H1 (cell line): ENCODE measurements at regions not wholly inside any gene's neighbourhood (a gene's known extent, or its start where the extent isn't known, plus 50 kb on each side); places are given as distances from the start of the nearest gene placed in this dataset.
A peak's percentile ranks its signal among the peaks of the same experiment; 100 is the strongest.

ENCODE experiments used
- CTCF ChIA-PET: fragments of 300-600 bp; sonication (Branson Sonifier 250); formaldehyde crosslinking; loops from one replicate; lab custom pipeline; 2021; ENCODE audit not compliant: partially characterized antibody; lab: Charles Lee
- POLR2A ChIA-PET: fragments of 300-600 bp; sonication (Branson Sonifier 250); formaldehyde crosslinking; loops from one replicate; lab custom pipeline; 2021; ENCODE audit warnings: inconsistent platforms; ENCODE audit not compliant: partially characterized antibody; lab: Charles Lee
- DNase-seq, 2 experiments: peaks; one replicate each; pipeline versions ENCODE4 v3.0.0 to v3.0.0-alpha.2; 2010 to 2022; ENCODE audit warnings: low spot score in 2 of 2, low read depth in 1 of 2, mixed read lengths in 1 of 2
- FAIRE-seq: peaks from 2 replicates; lab custom pipeline; 2011; peaks lifted over from hg19 to GRCh38; lab: Jason Lieb, UNC
- H2AFZ ChIP-seq: 2 replicates; pipeline ENCODE4 v1.8.1; 2012; ENCODE audit warnings: low read length, inconsistent platforms
- H2AK5ac ChIP-seq: 2 replicates; pipeline ENCODE4 v1.6.1; 2013; ENCODE audit warnings: low read depth, low read length
- H2BK120ac ChIP-seq: replicated peaks from 2 replicates; pipeline ENCODE3; 2013; ENCODE audit warnings: low read depth, low read length, inconsistent platforms
- H2BK12ac ChIP-seq: 2 replicates; pipeline ENCODE4 v1.6.1; 2013; ENCODE audit warnings: low read depth, low read length
- H2BK15ac ChIP-seq: 2 replicates; pipeline ENCODE4 v1.6.1; 2013; ENCODE audit warnings: low read length
- H2BK20ac ChIP-seq: 2 replicates; pipeline ENCODE4 v1.6.1; 2013; ENCODE audit warnings: low read length
- H2BK5ac ChIP-seq: 2 replicates; pipeline ENCODE4 v1.6.1; 2013; ENCODE audit warnings: low read depth, low read length
- H3K14ac ChIP-seq: 2 replicates; pipeline ENCODE4 v1.6.1; 2013; ENCODE audit warnings: inconsistent platforms; ENCODE audit not compliant: insufficient read length
- H3K18ac ChIP-seq: 2 replicates; pipeline ENCODE4 v1.6.1; 2013; ENCODE audit warnings: low read length; ENCODE audit errors: extremely low read depth
- H3K23ac ChIP-seq: 2 replicates; pipeline ENCODE4 v1.6.1; 2013; ENCODE audit warnings: inconsistent platforms; ENCODE audit not compliant: insufficient read length
- H3K23me2 ChIP-seq: 2 replicates; pipeline ENCODE4 v1.6.1; 2013; ENCODE audit warnings: low read depth, low read length
- H3K27ac ChIP-seq: 2 replicates; pipeline ENCODE4 v1.6.1; 2011; ENCODE audit warnings: low read depth, low read length, inconsistent platforms
- H3K27me3 ChIP-seq, 4 experiments: replicated peaks in 1 of 4; 1 replicate in 1 of 4; 2 replicates in 3 of 4; pipeline versions ENCODE4 v1.6.1 to v1.8.1; 2011 to 2013; ENCODE audit warnings: low read length in 3 of 4, mild to moderate bottlenecking in 3 of 4, inconsistent platforms in 2 of 4, mixed read lengths in 2 of 4, moderate library complexity in 1 of 4; ENCODE audit not compliant: control insufficient read depth in 3 of 4, insufficient read depth in 3 of 4; ENCODE audit errors: extremely low read depth in 1 of 4
- H3K36me3 ChIP-seq, 4 experiments: 2 replicates each; pipeline versions ENCODE4 v1.6.1 to v1.8.1; 2011 to 2013; ENCODE audit warnings: mild to moderate bottlenecking in 4 of 4, low read length in 3 of 4, moderate library complexity in 2 of 4, control low read depth in 1 of 4, inconsistent platforms in 1 of 4; ENCODE audit not compliant: insufficient read depth in 4 of 4, control insufficient read depth in 2 of 4
- H3K4ac ChIP-seq: replicated peaks from 2 replicates; pipeline ENCODE3; 2013; ENCODE audit warnings: low read length, low read depth, mixed read lengths, inconsistent platforms; ENCODE audit not compliant: insufficient read length
- H3K4me1 ChIP-seq, 4 experiments: replicated peaks in 1 of 4; 1 replicate in 1 of 4; 2 replicates in 3 of 4; pipeline versions ENCODE4 v1.6.1 to v1.8.1; 2011 to 2013; ENCODE audit warnings: low read length in 3 of 4, inconsistent platforms in 2 of 4, mixed read lengths in 1 of 4; ENCODE audit not compliant: insufficient read depth in 4 of 4, control insufficient read depth in 3 of 4
- H3K4me2 ChIP-seq, 2 experiments: 2 replicates each; pipeline versions ENCODE4 v1.6.1 to v1.8.1; 2011 to 2013; ENCODE audit warnings: low read depth in 2 of 2, low read length in 2 of 2, control low read depth in 1 of 2, inconsistent platforms in 1 of 2, mild to moderate bottlenecking in 1 of 2; ENCODE audit not compliant: insufficient read depth in 1 of 2
- H3K4me3 ChIP-seq, 4 experiments: fragments of 200-600, 300-600 bp in 1 of 4; sonication (generic), shearing (Covaris generic), sonication (Bioruptor Twin) in 1 of 4; 2 replicates each; pipeline versions ENCODE4 v1.5.1 to v1.8.1; 2011 to 2016; ENCODE audit warnings: low read length in 4 of 4, low read depth in 3 of 4, control low read depth in 2 of 4, inconsistent platforms in 2 of 4, mild to moderate bottlenecking in 2 of 4, mixed read lengths in 1 of 4, moderate library complexity in 1 of 4; ENCODE audit not compliant: insufficient read depth in 2 of 4; ENCODE audit errors: extremely low read depth in 1 of 4
- H3K56ac ChIP-seq: replicated peaks from 2 replicates; pipeline ENCODE3; 2013; ENCODE audit warnings: low read depth, mild to moderate bottlenecking, mixed read lengths, low read length, inconsistent platforms; ENCODE audit not compliant: insufficient read length
- H3K79me1 ChIP-seq: 2 replicates; pipeline ENCODE4 v1.6.1; 2013; ENCODE audit warnings: low read depth, low read length, control low read depth
- H3K79me2 ChIP-seq, 2 experiments: 2 replicates each; pipeline versions ENCODE4 v1.6.1 to v1.8.1; 2012 to 2013; ENCODE audit warnings: low read length in 2 of 2, mild to moderate bottlenecking in 2 of 2, inconsistent platforms in 1 of 2; ENCODE audit not compliant: insufficient read depth in 2 of 2, control insufficient read depth in 1 of 2
- H3K9ac ChIP-seq, 4 experiments: replicated peaks in 1 of 4; 1 replicate in 1 of 4; 2 replicates in 3 of 4; pipeline versions ENCODE4 v1.6.1 to v1.8.1; 2011 to 2013; ENCODE audit warnings: low read depth in 3 of 4, low read length in 3 of 4, control low read depth in 2 of 4, mild to moderate bottlenecking in 2 of 4, moderate library complexity in 2 of 4, inconsistent platforms in 1 of 4; ENCODE audit errors: extremely low read depth in 1 of 4
- H3K9me3 ChIP-seq, 2 experiments: 2 replicates each; pipeline versions ENCODE4 v1.6.1 to v1.8.1; 2012 to 2013; ENCODE audit warnings: mild to moderate bottlenecking in 2 of 2, moderate library complexity in 2 of 2, control low read depth in 1 of 2, inconsistent platforms in 1 of 2, low read depth in 1 of 2, low read length in 1 of 2, mixed read lengths in 1 of 2; ENCODE audit not compliant: insufficient read depth in 2 of 2
- H4K20me1 ChIP-seq, 2 experiments: replicated peaks in 1 of 2; 2 replicates each; pipeline versions ENCODE3 to v1.8.1; 2011 to 2013; ENCODE audit warnings: inconsistent platforms in 2 of 2, low read length in 2 of 2, mild to moderate bottlenecking in 1 of 2; ENCODE audit not compliant: insufficient read depth in 2 of 2, control insufficient read depth in 1 of 2
- H4K5ac ChIP-seq: 2 replicates; pipeline ENCODE4 v1.6.1; 2013; ENCODE audit warnings: low read length, low read depth, mixed read lengths, inconsistent platforms; ENCODE audit not compliant: insufficient read length
- H4K8ac ChIP-seq: 2 replicates; pipeline ENCODE4 v1.8.0; 2013; ENCODE audit warnings: mild to moderate bottlenecking, moderate library complexity, low read length, inconsistent platforms; ENCODE audit not compliant: insufficient read depth; ENCODE audit errors: extremely low read depth
- H4K91ac ChIP-seq: replicated peaks from 2 replicates; pipeline ENCODE3; 2013; ENCODE audit warnings: low read length, mixed read lengths, inconsistent platforms; ENCODE audit not compliant: insufficient read length
- BRCA1 ChIP-seq: IDR thresholded peaks from 2 replicates; pipeline ENCODE4 v1.6.1; 2012; ENCODE audit warnings: low read depth, low read length, improper control_type of control experiment
- KDM1A ChIP-seq: fragments of 200-600, 300-600 bp; sonication (generic); IDR thresholded peaks from 2 replicates; pipeline ENCODE4 v1.7.1; 2016; ENCODE audit warnings: mild to moderate bottlenecking, low read length, borderline replicate concordance
- RAD21 ChIP-seq, 2 experiments: IDR thresholded peaks in 1 of 2; conservative IDR thresholded peaks in 1 of 2; 2 replicates each; pipeline ENCODE4 v1.6.1; 2011; ENCODE audit warnings: low read depth in 2 of 2, low read length in 2 of 2, improper control_type of control experiment in 1 of 2, inconsistent platforms in 1 of 2, mild to moderate bottlenecking in 1 of 2, moderate library complexity in 1 of 2
- SP4 ChIP-seq: IDR thresholded peaks from 2 replicates; pipeline ENCODE4 v1.6.1; 2012; ENCODE audit warnings: low read length, inconsistent platforms
- WGBS, 2 experiments: shearing (Covaris generic) in 1 of 2; methylation state at CpG; one replicate each; pipeline versions ENCODE4 v1.1.6 to v1.1.7; 2013 to 2015; ENCODE audit warnings: low lambda C conversion rate in 2 of 2, mixed read lengths in 2 of 2, inconsistent platforms in 1 of 2, low coverage in 1 of 2, missing lambda C conversion rate in 1 of 2; ENCODE audit not compliant: insufficient replicate concordance in 2 of 2, insufficient coverage in 1 of 2, insufficient read length in 1 of 2; ENCODE audit errors: extremely low coverage in 1 of 2, missing lambda C conversion rate in 1 of 2; 5-methylcytosine and 5-hydroxymethylcytosine counted together

DNA sequence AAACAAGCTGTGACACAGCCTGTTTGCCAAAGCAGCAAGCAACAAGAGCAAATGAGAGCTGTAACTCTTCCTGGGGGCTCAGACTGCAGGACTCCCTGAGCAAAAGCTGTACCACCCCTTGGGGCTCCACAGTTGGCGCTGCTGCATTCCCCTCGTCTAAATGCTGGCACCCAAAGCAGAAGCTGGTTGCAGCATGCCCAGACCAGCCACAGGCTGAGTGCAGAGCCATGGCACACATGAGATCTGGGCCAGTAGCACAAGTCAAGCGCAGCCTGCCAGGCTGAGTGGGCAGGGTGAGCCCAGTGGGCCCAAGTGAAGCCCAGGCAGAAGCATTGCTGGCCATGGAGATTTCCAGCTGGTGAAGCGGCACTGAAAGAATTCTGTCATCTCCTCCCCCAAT, 157.3 kb upstream of the GRAMD2B start:
- Histone ChIP-seq H2BK15ac (no peak overlapping the region), H3K79me1 (no peaks in the 10 kb centered on the region), H2AK5ac (no peak overlapping the region), H3K27me3 (no peaks in the 10 kb centered on the region), H2BK12ac (no peak overlapping the region), H3K4me2 (no peak overlapping the region), H4K20me1 (no peaks in the 10 kb centered on the region), H2AFZ (peak overlapping the region; percentile 15; the same call in 1 of the 2 replicates), H2BK20ac (no peak overlapping the region), H3K23ac (no peak overlapping the region), H4K8ac (no peak overlapping the region), H3K4ac (no peak overlapping the region), H3K36me3 (no peaks in the 10 kb centered on the region), H2BK5ac (no peak overlapping the region), H3K27ac (no peak overlapping the region), H3K23me2 (no peaks in the 10 kb centered on the region; the same call in 1 of the 2 replicates), H3K79me2 (no peaks in the 10 kb centered on the region), H3K9ac (no peak overlapping the region), H3K56ac (no peak overlapping the region), H3K9me3 (no peaks in the 10 kb centered on the region), H4K5ac (no peak overlapping the region), H2BK120ac (no peak overlapping the region), H3K18ac (no peak overlapping the region), H3K4me1 (peaks cover 0 to 3% (median 1%) of the 10 kb centered on the region in 4 experiments; a peak in 3 of 7 replicates), H3K4me3 (no peak overlapping the region), H4K91ac (no peak overlapping the region), H3K14ac (no peak overlapping the region)
- ChIA-PET CTCF (interaction anchor here (1.8 kb wide), 1 partner anchor 31 kb away, joined by 5 read pairs; no protein-coding TSS in a partner anchor), POLR2A (no interaction called here)
- DNase-seq (no peak), FAIRE-seq (no peak)
- TF ChIP-seq SP4 (no peak), BRCA1 (no peak), RAD21 (IDR thresholded peaks at IDR 0.05 in 1 of 2, conservative IDR thresholded peaks at IDR 0.05 in 1 of 2; ENCODE audit: low read depth in 2 of 2, low read length in 2 of 2) (no peak), KDM1A (no peak)
- 73% methylated on average over 4 of the region's 4 CpGs; no CpG with 5 or more reads in 1 of the 2 experiments for WGBS, 2 experiments
